Omental fat pad (tissue), 3 donors: ENCODE measurements at regions not wholly inside any gene's neighbourhood (a gene's known extent, or its start where the extent isn't known, plus 50 kb on each side); places are given as distances from the start of the nearest gene placed in this dataset.

Experiments
- ATAC-seq: fragments of 150-250 bp; one replicate; pipeline ENCODE4 v1.9.1; 2016; ENCODE audit warnings: mild to moderate bottlenecking, moderate library complexity; ENCODE audit not compliant: low FRiP score
- DNase-seq: peaks from one replicate; pipeline ENCODE4 v3.0.0-alpha.2; 2019; ENCODE audit warnings: low spot score
- TF ChIP-seq, protein P1 (sequence below), 3 donors: fragments of 450-650 bp; IDR thresholded peaks; one replicate each; pipeline ENCODE4 v1.5.1; 2016 to 2017; ENCODE audit warnings: antibody characterized with exemption in 3 of 3, mild to moderate bottlenecking in 3 of 3, moderate library complexity in 2 of 3

- TF ChIP-seq, protein P1, sequence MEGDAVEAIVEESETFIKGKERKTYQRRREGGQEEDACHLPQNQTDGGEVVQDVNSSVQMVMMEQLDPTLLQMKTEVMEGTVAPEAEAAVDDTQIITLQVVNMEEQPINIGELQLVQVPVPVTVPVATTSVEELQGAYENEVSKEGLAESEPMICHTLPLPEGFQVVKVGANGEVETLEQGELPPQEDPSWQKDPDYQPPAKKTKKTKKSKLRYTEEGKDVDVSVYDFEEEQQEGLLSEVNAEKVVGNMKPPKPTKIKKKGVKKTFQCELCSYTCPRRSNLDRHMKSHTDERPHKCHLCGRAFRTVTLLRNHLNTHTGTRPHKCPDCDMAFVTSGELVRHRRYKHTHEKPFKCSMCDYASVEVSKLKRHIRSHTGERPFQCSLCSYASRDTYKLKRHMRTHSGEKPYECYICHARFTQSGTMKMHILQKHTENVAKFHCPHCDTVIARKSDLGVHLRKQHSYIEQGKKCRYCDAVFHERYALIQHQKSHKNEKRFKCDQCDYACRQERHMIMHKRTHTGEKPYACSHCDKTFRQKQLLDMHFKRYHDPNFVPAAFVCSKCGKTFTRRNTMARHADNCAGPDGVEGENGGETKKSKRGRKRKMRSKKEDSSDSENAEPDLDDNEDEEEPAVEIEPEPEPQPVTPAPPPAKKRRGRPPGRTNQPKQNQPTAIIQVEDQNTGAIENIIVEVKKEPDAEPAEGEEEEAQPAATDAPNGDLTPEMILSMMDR (IDR thresholded peaks at IDR 0.05), result no peak
- DNase-seq (no peak), ATAC-seq (no peak)
These were observed 393.1 kb upstream of the ARRDC4 start for GRCh38 chr15:97567411-97567810.

DNA sequence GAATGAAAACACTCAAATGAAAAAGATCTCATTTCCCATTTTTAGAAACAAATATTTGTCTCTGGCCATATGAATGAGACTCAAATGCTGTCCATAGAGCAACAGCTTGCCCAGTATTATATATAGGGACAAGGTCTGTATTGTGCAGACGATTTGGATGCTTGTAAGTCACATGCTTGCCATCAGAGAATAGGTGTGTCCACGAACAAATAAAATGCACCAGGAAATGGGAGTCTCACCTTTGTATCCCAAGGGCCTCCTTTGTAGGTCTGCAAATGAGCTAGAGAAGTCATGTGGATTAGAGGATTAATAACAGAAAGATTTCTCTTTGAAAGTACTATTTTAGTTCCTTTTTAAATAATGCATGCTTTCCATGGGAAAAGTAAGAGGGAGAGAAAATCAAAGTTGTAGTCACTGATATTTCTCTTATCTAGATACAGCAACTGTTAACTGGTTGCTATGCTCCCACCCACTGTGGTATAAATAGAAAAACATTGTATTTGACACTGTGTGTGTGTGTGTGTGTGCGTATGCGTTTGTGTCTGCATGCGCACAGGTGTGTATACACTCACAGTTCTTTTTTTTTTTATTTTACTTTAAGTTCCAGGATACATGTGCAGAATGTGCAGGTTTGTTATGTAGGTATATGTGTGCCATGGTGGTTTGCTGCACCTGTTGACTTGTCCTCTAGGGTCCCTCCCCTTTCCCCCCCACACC, 383.4 kb upstream of the ARRDC4 start:
- ATAC-seq, result no peak
- TF ChIP-seq, protein P1 (IDR thresholded peaks at IDR 0.05), result no peak

GRCh38 chr15:97585408-97585807, 375.1 kb upstream of the ARRDC4 start:
- ATAC-seq (no peak), DNase-seq (no peak)
- TF ChIP-seq, protein P1 (IDR thresholded peaks at IDR 0.05), result no peak

More for the DNA sequence above, 383.4 kb upstream of the ARRDC4 start:
- DNase-seq, result no peak

GRCh38 chr15:97592778-97593177, 367.7 kb upstream of the ARRDC4 start:
- TF ChIP-seq, protein P1 (IDR thresholded peaks at IDR 0.05), result no peak
- no peak for DNase-seq
- no peak for ATAC-seq

- TF ChIP-seq, protein P1 (IDR thresholded peaks at IDR 0.05), result no peak
- no peak for DNase-seq
- no peak for ATAC-seq
These were observed 362.7 kb upstream of the ARRDC4 start for GRCh38 chr15:97597801-97598200.

DNA sequence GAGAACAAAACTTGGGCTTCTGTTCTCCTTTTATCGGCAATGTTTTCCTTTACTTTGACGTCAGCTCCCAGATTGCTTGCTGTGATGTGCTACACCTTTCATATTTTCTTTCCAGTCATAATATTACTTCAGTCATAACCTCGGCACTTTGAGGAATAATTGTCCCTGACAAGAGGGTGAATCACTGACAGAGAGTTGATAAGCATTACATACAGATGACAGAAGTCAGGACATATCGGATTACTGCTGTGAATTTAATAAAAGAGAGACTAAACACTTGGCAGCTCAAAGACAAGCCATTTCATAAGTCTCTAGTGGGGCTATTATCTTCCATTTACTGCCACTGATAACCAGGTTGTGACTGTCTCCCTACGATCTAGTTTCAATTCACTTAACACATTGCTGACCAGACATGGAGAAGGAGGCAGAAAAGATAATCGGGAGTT, 362.1 kb upstream of the ARRDC4 start:
- TF ChIP-seq, protein P1 (IDR thresholded peaks at IDR 0.05), result no peak
- ATAC-seq (no peak), DNase-seq (no peak)

GRCh38 chr15:97600190-97600589, 360.3 kb upstream of the ARRDC4 start:
- DNase-seq (no peak), ATAC-seq (no peak)
- TF ChIP-seq, protein P1 (IDR thresholded peaks at IDR 0.05), result no peak
